GM21786 (cell line): ENCODE measurements at regions not wholly inside any gene's neighbourhood (a gene's known extent, or its start where the extent isn't known, plus 50 kb on each side); places are given as distances from the start of the nearest gene placed in this dataset.
"Not testable (repeated sequence)": the region's sequence is repeated elsewhere in the genome, so short reads cannot be mapped to it uniquely, and the experiment has no call there.

Experiments
- ATAC-seq: cut with Tn5 transposase; IDR thresholded peaks from one replicate; pipeline ENCODE4 v1.9.1; 2021; ENCODE audit not compliant: unreplicated experiment

- ATAC-seq, result no peak
Observed at GRCh38 chrX:3442691-3443090, 96.2 kb upstream of the MXRA5 start.

- no peak for ATAC-seq
Observed at GRCh38 chrX:3440981-3441380, 94.5 kb upstream of the MXRA5 start.

- ATAC-seq, result not testable (repeated sequence)
Observed at GRCh38 chrX:3435916-3436315, 89.5 kb upstream of the MXRA5 start.

- ATAC-seq, result no peak
Observed at GRCh38 chrX:3435057-3435456, 88.6 kb upstream of the MXRA5 start.

GRCh38 chrX:3428792-3429191 is 82.3 kb upstream of the MXRA5 start:
- ATAC-seq, result no peak

- ATAC-seq, result no peak
Observed at GRCh38 chrX:3426552-3426951, 80.1 kb upstream of the MXRA5 start.

- ATAC-seq, result no peak
Observed at GRCh38 chrX:3425031-3425430, 78.6 kb upstream of the MXRA5 start.

GRCh38 chrX:3420316-3420715 is 73.9 kb upstream of the MXRA5 start:
- ATAC-seq, result no peak

GRCh38 chrX:3415011-3415410 is 68.6 kb upstream of the MXRA5 start:
- no peak for ATAC-seq

GRCh38 chrX:3411626-3412025 is 65.2 kb upstream of the MXRA5 start:
- ATAC-seq, result not testable (repeated sequence)

- not testable (repeated sequence) for ATAC-seq
Observed at GRCh38 chrX:3409936-3410335, 63.5 kb upstream of the MXRA5 start.

- ATAC-seq, result no peak
Observed at GRCh38 chrX:3407781-3408180, 61.3 kb upstream of the MXRA5 start.

GRCh38 chrX:3407121-3407520 is 60.7 kb upstream of the MXRA5 start:
- ATAC-seq, result no peak

- ATAC-seq, result no peak
Observed at GRCh38 chrX:3403748-3404147, 57.3 kb upstream of the MXRA5 start.
